ENCODE measurements at regions not wholly inside any gene's neighbourhood (a gene's known extent, or its start where the extent isn't known, plus 50 kb on each side); places are given as distances from the start of the nearest gene placed in this dataset.

DNA sequence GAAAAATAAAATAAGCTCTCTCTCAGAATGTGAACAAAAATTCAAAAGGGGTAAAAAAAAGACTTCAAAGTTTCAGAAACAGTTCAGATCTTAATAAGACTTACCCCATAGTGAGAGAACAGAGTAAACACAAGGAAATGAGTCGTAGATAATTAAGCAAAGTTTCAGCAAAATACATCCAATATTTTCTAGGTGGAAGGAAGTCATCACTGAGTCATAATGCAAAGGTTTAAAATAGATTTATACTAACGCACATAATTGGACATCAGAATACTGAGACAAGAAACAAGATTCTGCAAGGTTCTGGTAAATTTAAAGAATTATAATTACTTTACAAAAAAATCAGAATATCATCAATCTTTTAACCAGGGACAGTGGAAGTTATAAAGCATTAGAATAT is 1370.7 kb upstream of the ATXN8OS start (continued):
- TF ChIP-seq, protein P1, sequence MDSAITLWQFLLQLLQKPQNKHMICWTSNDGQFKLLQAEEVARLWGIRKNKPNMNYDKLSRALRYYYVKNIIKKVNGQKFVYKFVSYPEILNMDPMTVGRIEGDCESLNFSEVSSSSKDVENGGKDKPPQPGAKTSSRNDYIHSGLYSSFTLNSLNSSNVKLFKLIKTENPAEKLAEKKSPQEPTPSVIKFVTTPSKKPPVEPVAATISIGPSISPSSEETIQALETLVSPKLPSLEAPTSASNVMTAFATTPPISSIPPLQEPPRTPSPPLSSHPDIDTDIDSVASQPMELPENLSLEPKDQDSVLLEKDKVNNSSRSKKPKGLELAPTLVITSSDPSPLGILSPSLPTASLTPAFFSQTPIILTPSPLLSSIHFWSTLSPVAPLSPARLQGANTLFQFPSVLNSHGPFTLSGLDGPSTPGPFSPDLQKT (IDR thresholded peaks at IDR 0.05; ENCODE audit: borderline replicate concordance, low read depth, low read length): no peak
- TF ChIP-seq PRDM2 (tag by site-specific recombination; IDR thresholded peaks at IDR 0.05; ENCODE audit: borderline replicate concordance) (no peak), ZNF558 (tag by site-specific recombination; IDR thresholded peaks at IDR 0.05) (no peak), ZNF214 (tag by site-specific recombination; IDR thresholded peaks at IDR 0.05; ENCODE audit: borderline replicate concordance) (no peak), ZNF473 (tag by site-specific recombination; IDR thresholded peaks at IDR 0.05) (no peak)
- TF ChIP-seq, protein P2, sequence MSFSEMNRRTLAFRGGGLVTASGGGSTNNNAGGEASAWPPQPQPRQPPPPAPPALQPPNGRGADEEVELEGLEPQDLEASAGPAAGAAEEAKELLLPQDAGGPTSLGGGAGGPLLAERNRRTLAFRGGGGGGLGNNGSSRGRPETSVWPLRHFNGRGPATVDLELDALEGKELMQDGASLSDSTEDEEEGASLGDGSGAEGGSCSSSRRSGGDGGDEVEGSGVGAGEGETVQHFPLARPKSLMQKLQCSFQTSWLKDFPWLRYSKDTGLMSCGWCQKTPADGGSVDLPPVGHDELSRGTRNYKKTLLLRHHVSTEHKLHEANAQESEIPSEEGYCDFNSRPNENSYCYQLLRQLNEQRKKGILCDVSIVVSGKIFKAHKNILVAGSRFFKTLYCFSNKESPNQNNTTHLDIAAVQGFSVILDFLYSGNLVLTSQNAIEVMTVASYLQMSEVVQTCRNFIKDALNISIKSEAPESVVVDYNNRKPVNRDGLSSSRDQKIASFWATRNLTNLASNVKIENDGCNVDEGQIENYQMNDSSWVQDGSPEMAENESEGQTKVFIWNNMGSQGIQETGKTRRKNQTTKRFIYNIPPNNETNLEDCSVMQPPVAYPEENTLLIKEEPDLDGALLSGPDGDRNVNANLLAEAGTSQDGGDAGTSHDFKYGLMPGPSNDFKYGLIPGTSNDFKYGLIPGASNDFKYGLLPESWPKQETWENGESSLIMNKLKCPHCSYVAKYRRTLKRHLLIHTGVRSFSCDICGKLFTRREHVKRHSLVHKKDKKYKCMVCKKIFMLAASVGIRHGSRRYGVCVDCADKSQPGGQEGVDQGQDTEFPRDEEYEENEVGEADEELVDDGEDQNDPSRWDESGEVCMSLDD (tag by site-specific recombination; IDR thresholded peaks at IDR 0.05): no peak
- TF ChIP-seq, protein P3, sequence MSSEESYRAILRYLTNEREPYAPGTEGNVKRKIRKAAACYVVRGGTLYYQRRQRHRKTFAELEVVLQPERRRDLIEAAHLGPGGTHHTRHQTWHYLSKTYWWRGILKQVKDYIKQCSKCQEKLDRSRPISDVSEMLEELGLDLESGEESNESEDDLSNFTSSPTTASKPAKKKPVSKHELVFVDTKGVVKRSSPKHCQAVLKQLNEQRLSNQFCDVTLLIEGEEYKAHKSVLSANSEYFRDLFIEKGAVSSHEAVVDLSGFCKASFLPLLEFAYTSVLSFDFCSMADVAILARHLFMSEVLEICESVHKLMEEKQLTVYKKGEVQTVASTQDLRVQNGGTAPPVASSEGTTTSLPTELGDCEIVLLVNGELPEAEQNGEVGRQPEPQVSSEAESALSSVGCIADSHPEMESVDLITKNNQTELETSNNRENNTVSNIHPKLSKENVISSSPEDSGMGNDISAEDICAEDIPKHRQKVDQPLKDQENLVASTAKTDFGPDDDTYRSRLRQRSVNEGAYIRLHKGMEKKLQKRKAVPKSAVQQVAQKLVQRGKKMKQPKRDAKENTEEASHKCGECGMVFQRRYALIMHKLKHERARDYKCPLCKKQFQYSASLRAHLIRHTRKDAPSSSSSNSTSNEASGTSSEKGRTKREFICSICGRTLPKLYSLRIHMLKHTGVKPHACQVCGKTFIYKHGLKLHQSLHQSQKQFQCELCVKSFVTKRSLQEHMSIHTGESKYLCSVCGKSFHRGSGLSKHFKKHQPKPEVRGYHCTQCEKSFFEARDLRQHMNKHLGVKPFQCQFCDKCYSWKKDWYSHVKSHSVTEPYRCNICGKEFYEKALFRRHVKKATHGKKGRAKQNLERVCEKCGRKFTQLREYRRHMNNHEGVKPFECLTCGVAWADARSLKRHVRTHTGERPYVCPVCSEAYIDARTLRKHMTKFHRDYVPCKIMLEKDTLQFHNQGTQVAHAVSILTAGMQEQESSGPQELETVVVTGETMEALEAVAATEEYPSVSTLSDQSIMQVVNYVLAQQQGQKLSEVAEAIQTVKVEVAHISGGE (tag by site-specific recombination; conservative IDR thresholded peaks at IDR 0.05; ENCODE audit: low read depth): no peak

- Histone ChIP-seq H3K4me1 (ENCODE audit: control insufficient read depth, insufficient read depth, low read length) (no peaks in the 10 kb centered on the region), H3K4me3 (ENCODE audit: low read depth, low read length) (no peak overlapping the region), H3K27ac (ENCODE audit: extremely low read depth, low read depth, low read length) (no peak overlapping the region), H3K36me3 (ENCODE audit: control insufficient read depth in 2 of 2, insufficient read depth in 1 of 2, low read length in 2 of 2) (no peaks in the 10 kb centered on the region), H3K9me3 (ENCODE audit: control insufficient read depth, insufficient read depth, low read depth, low read length) (no peaks in the 10 kb centered on the region)
- POLR2A ChIA-PET: no interaction called here
- CTCF ChIA-PET: interaction anchor here (0.6 kb wide), 1 partner anchor 49 kb away, joined by 3 read pairs; no protein-coding TSS in a partner anchor
- TF ChIP-seq ZNF221 (tag by site-specific recombination; IDR thresholded peaks at IDR 0.05; ENCODE audit: borderline replicate concordance) (no peak), ZNF658 (tag by site-specific recombination; IDR thresholded peaks at IDR 0.05) (no peak), PRDM6 (tag by site-specific recombination; IDR thresholded peaks at IDR 0.05) (no peak), ZNF830 (tag by site-specific recombination; IDR thresholded peaks at IDR 0.05; ENCODE audit: low read depth) (no peak), ZNF175 (tag by site-specific recombination; IDR thresholded peaks at IDR 0.05) (no peak), ZSCAN23 (tag by site-specific recombination; IDR thresholded peaks at IDR 0.05) (no peak)
- TF ChIP-seq, protein P4, sequence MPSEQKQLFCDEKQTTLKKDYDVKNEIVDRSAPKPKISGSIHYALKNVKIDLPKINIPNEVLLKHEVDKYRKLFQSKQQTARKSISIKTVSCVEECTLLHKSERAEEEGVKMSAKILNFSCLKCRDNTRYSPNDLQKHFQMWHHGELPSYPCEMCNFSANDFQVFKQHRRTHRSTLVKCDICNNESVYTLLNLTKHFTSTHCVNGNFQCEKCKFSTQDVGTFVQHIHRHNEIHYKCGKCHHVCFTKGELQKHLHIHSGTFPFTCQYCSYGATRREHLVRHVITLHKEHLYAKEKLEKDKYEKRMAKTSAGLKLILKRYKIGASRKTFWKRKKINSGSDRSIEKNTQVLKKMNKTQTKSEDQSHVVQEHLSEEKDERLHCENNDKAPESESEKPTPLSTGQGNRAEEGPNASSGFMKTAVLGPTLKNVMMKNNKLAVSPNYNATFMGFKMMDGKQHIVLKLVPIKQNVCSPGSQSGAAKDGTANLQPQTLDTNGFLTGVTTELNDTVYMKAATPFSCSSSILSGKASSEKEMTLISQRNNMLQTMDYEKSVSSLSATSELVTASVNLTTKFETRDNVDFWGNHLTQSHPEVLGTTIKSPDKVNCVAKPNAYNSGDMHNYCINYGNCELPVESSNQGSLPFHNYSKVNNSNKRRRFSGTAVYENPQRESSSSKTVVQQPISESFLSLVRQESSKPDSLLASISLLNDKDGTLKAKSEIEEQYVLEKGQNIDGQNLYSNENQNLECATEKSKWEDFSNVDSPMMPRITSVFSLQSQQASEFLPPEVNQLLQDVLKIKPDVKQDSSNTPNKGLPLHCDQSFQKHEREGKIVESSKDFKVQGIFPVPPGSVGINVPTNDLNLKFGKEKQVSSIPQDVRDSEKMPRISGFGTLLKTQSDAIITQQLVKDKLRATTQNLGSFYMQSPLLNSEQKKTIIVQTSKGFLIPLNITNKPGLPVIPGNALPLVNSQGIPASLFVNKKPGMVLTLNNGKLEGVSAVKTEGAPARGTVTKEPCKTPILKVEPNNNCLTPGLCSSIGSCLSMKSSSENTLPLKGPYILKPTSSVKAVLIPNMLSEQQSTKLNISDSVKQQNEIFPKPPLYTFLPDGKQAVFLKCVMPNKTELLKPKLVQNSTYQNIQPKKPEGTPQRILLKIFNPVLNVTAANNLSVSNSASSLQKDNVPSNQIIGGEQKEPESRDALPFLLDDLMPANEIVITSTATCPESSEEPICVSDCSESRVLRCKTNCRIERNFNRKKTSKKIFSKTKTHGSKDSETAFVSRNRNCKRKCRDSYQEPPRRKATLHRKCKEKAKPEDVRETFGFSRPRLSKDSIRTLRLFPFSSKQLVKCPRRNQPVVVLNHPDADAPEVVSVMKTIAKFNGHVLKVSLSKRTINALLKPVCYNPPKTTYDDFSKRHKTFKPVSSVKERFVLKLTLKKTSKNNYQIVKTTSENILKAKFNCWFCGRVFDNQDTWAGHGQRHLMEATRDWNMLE (tag by site-specific recombination; conservative IDR thresholded peaks at IDR 0.05; ENCODE audit: low read depth): no peak
These were observed 1379.8 kb upstream of the ATXN8OS start for GRCh38 chr13:68727798-68728197.
